AG04450 (cell line): ENCODE measurements at regions not wholly inside any gene's neighbourhood (a gene's known extent, or its start where the extent isn't known, plus 50 kb on each side); places are given as distances from the start of the nearest gene placed in this dataset.

Source experiments
- CTCF ChIA-PET: fragments of 300-600, 350-600 bp; formaldehyde crosslinking; extraction: SDS; loops from one replicate; lab custom pipeline; 2022; ENCODE audit warnings: antibody characterized with exemption, inconsistent platforms; lab: Charles Lee
- POLR2A ChIA-PET: fragments of 350-600 bp; formaldehyde crosslinking; extraction: SDS; loops from one replicate; lab custom pipeline; 2021; ENCODE audit warnings: antibody characterized with exemption, inconsistent platforms; lab: Yijun Ruan, JAX
- DNase-seq: peaks from one replicate; pipeline ENCODE4 v3.0.0-alpha.2; 2011; ENCODE audit warnings: low read depth, low spot score
- H3K27ac ChIP-seq: one replicate; pipeline ENCODE4 v1.5.1; 2012; ENCODE audit warnings: low read depth, low read length, control low read depth
- H3K27me3 ChIP-seq: one replicate; pipeline ENCODE4 v1.6.0; 2012; ENCODE audit warnings: low read length; ENCODE audit not compliant: control insufficient read depth, insufficient read depth
- H3K4me3 ChIP-seq: 2 replicates; pipeline ENCODE4 v1.5.1; 2011; ENCODE audit warnings: mild to moderate bottlenecking, low read depth, low read length, control low read depth
- H3K9me3 ChIP-seq: 2 replicates; pipeline ENCODE4 v1.5.1; 2012; ENCODE audit warnings: low read length; ENCODE audit not compliant: control insufficient read depth, insufficient read depth
- CTCF ChIP-seq: IDR thresholded peaks from 2 replicates; pipeline ENCODE4 v1.5.1; 2011; ENCODE audit warnings: low read depth, low read length, control low read depth, inconsistent platforms

DNA sequence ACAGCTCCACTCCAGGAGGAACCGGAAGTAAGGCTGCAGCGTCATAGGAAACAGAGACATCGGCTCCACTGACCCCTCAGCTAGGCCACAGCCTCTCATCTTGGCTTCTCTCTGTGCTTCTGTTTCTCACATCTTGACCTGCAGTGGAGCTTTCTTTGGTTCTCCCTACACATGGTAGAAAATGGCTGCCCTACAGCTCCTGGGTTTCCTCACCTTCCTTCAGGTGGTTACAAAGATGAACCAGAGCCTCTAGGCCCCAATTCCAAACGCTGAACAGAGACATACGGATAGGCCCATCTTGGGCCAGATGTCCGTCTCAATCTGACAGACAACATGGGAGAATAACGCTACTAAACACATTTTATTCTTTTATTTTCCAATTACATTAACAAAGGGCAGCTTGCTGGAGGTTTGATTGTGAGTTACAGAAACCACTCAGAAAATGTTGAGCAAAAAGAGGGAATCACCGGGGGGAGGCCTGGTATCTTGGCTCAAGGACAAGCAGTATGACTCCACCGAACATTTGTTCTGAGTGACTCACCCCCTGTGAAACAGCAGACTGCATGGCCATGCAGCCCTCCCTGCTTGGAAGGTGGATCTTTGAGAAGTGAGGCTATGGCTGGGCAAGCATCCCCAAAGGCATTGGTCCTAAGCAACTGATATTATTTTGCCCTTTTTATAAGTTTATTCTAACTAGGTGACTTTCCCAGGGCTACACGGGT is 303.5 kb downstream of the CDCA7 start:
- Histone ChIP-seq H3K27ac (peak overlapping the region; percentile 85), H3K9me3 (no peaks in the 10 kb centered on the region), H3K4me3 (no peak overlapping the region), H3K27me3 (no peaks in the 10 kb centered on the region)
- CTCF ChIA-PET: interaction anchor here (1.0 to 1.4 kb wide), 2 partner anchors 28 to 209 kb away, joined by 3 read pairs; no protein-coding TSS in a partner anchor
- peak; percentile 87 for DNase-seq
- POLR2A ChIA-PET: no interaction called here
- no peak for TF ChIP-seq CTCF

DNA sequence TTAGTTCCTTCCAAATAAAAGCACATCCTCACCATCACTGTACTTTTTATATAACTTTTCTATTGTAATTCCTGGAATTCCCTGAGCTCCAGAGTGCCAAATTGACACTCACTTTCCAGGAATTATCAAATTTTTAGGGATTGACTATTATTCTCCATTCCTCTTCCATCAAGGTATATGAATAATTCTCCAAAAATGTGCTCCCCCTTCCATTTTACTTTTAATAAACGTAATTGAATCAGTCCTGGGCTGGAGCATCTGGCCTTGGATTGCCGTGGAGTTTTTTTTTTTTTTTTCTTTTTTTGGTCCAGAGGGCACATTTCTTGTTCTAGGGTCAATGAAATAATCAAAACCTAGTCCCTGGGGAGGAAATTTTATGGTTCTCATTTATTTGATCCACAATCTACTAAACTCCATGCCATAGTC is 304.3 kb downstream of the CDCA7 start:
- H3K27me3 ChIP-seq: no peaks in the 10 kb centered on the region
- ChIA-PET POLR2A (no interaction called here), CTCF (interaction anchor here (0.5 to 1.0 kb wide), 2 partner anchors 209 to 487 kb away, joined by 3 read pairs; no protein-coding TSS in a partner anchor)
- peak; percentile 4 for DNase-seq
- H3K27ac ChIP-seq: no peak overlapping the region
- no peaks in the 10 kb centered on the region for H3K9me3 ChIP-seq
- no peak for TF ChIP-seq CTCF
- H3K4me3 ChIP-seq: no peak overlapping the region

GRCh38 chr2:173659509-173659908 is 304.8 kb downstream of the CDCA7 start:
- CTCF ChIA-PET: interaction anchor here (0.5 to 1.0 kb wide), 2 partner anchors 210 to 486 kb away, joined by 3 read pairs; no protein-coding TSS in a partner anchor
- no peak for DNase-seq

DNA sequence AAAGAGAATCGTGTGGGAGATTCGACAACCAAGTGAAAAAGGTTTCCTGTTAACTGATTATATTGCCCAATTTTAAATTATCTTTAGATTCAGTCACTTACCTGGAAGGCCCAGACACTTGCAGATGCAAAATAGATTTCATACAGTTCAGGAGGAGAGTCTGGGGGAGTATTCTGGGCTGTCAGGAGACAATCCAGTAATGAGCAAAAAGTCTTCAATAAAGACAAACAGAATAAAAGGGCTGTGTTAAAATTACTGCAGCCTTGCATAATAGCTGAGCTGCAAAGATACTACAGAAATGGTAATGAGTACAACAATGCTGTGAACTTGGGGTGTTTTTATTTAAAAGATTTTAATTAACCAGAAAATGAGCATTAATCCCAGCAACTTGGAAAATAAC is 303.6 kb downstream of the SP3 start:
- DNase-seq: no peak
- no peak overlapping the region for H3K27ac ChIP-seq
- CTCF ChIA-PET: no interaction called here

More at GRCh38 chr2:173659509-173659908, 304.8 kb downstream of the CDCA7 start:
- Histone ChIP-seq H3K27me3 (no peaks in the 10 kb centered on the region), H3K9me3 (no peaks in the 10 kb centered on the region), H3K4me3 (no peak overlapping the region), H3K27ac (no peak overlapping the region)
- TF ChIP-seq CTCF: no peak
- POLR2A ChIA-PET: no interaction called here

More for the DNA sequence above, 303.6 kb downstream of the SP3 start:
- Histone ChIP-seq H3K4me3 (no peak overlapping the region), H3K9me3 (no peaks in the 10 kb centered on the region), H3K27me3 (no peaks in the 10 kb centered on the region)
- POLR2A ChIA-PET: no interaction called here
- TF ChIP-seq CTCF: no peak
